Stimulated activated CD8-positive, alpha-beta memory T cell treated with anti-CD3 and anti-CD28 coated beads, Interleukin-7, amount 100 ng/mL, for 1 hour (primary cell): ENCODE measurements at regions not wholly inside any gene's neighbourhood (a gene's known extent, or its start where the extent isn't known, plus 50 kb on each side); places are given as distances from the start of the nearest gene placed in this dataset.
"Not testable (repeated sequence)": the region's sequence is repeated elsewhere in the genome, so short reads cannot be mapped to it uniquely, and the experiment has no call there.

ENCODE experiments used
- DNase-seq, 2 donors: peaks; one replicate each; pipeline ENCODE4 v3.0.0-alpha.2; 2020; ENCODE audit warnings: low read depth in 2 of 2

- DNase-seq = no peak
These were observed 151.6 kb upstream of the IVNS1ABP start for GRCh38 chr1:185468626-185469025.

- no peak for DNase-seq
These were observed 150.1 kb upstream of the IVNS1ABP start for GRCh38 chr1:185467122-185467521.

GRCh38 chr1:185464777-185465176 lies 147.7 kb upstream of the IVNS1ABP start:
- DNase-seq = no peak

- DNase-seq = no peak
These were observed 146.4 kb upstream of the IVNS1ABP start for GRCh38 chr1:185463433-185463832.

DNA sequence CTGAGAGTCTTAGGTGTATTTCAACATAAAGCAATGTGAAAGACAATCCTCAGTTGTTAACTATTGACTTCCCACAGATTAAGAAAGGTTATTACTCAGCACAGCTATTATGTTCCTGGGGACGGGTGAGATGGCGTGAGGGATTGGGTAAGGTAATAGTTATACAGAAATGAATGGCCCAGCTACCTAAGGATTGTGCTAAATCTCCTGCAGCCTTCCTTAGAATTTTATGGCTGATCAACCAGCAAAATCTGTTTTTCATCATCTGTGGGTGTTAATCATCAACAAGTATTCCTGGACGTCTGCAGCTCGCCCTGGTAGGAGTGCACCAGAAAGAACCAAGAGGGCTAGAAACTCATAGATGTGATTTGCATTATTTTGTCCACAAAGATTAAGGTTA lies 146.0 kb upstream of the IVNS1ABP start:
- DNase-seq = no peak

- DNase-seq = not testable (repeated sequence)
These were observed 143.7 kb upstream of the IVNS1ABP start for GRCh38 chr1:185460723-185461122.

DNA sequence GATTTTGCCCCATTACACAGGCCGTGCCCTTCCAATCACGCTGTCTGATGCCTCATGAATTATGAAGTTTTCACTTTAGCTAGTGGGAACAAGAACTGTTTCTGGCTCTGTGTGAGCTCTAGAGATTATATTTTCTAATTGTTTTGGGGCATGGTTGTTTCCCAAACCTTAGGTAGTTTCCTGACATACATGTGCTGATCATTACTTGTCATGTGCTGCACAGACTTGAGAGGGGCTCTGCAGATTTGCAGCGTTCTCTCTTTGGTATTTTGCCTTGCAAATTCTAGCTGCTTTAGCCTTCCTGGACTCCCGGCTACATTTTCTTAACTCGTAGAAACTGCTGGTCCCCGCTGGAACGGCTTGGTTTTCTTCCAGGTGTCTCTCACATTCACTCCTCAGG lies 142.1 kb upstream of the IVNS1ABP start:
- DNase-seq = no peak

DNA sequence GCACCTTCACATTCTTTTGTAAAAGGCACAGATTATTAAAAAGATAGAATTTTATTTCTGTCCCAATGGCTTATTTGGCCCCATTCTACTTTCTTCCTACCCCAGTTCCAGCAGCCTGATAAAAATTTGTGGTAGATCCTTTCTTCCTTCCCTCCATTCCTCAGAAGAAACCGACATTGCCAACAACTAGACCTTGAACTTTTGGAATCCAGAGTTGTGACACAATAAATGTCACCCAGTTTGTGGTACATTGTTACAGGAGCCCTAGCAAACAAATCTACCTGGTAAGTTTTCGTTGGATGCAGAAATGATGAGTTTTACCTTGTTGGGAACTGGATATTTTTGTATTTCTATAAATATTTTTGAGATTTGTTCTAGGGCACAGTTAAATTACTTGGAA lies 141.6 kb upstream of the IVNS1ABP start:
- DNase-seq = no peak

GRCh38 chr1:185453496-185454192 lies 136.6 kb upstream of the IVNS1ABP start:
- DNase-seq = no peak

GRCh38 chr1:185450917-185451316 lies 133.9 kb upstream of the IVNS1ABP start:
- no peak for DNase-seq

DNA sequence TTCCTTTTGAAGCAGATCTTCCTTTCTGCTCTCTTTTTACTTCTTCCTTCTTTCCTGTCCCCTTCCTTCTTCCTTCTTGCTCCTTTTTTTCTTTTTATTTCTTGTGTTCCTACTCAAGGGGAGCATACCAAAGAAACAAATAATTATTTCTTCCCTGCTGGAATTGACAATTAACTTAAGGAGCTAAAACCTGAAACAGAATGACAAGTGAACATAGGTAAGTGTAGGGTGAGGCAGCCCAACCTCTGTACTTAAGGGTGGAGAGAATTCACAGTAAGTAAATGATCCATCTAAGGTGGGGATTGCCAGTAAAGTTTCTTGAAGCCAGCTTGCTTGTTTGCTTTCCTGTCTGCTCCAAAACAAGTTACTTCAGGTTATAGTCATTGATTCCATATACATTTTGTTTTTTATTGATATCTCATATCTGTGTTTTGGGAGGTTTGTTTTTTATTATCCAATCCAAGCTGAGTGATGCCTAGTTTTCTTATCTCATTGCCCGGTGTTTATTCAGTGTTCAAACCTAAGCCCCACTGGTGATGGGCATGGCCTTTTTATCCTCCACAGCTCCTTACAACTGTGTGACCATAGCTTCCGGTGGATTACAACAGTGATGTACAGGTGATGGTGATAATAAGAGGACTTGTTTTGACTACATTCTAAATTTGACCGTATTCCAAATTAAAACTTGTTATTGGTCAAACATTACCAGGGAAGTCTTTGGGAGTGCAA lies 133.2 kb upstream of the IVNS1ABP start:
- no peak for DNase-seq

DNA sequence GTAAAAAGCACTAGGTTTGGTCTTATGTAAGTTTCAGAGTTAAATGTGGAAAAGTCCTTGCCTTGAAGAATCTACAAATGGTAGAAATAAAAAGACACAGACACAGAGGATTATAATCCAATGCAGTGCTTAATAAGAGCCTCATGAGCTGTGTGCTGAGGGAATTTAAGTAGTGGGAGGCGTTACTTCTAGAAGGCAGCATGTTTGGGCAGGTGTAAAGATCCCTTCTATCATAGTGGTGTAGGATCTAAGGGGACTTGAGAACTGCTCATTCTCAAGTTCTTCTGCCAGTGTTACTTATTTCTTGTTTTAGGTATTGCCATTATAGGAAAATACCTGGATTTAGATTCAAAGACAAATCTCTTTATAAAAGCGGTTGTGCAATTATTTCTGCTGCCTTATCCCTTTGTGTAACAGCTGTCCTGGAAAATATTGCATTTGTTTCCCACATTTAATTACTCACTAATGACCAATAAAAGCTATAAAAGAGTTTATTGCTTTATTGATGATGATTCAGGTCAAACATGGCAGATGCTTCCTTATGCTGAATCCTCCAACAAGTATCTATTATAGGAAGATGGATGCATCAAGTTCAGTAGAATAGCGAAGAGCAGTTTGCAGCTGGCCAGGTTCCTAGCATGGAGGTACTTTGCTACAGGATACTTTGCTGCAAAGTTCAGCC lies 132.5 kb upstream of the IVNS1ABP start:
- no peak for DNase-seq

GRCh38 chr1:185448591-185449186 lies 131.6 kb upstream of the IVNS1ABP start:
- no peak for DNase-seq

GRCh38 chr1:185446131-185446530 lies 129.1 kb upstream of the IVNS1ABP start:
- DNase-seq = no peak

DNA sequence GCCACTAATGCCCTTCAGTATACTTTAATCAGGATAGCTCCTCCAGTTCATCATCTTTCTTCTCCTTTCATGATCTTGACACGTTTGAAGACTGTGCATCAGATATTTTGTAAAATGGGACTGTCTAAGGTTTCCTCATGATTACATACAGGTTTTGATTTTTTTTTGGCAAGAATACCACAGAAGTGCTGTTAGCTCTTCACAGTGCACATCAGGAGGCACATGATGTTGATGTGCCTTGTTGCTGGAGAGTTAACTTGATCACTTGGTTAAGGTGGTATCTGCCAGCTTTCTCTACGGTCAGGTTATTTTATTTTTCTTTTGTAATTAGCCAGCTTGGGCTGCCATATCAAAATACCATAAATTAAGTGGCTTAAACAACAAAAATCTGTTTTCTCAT lies 128.6 kb upstream of the IVNS1ABP start:
- no peak for DNase-seq

GRCh38 chr1:185444676-185445075 lies 127.6 kb upstream of the IVNS1ABP start:
- no peak for DNase-seq

GRCh38 chr1:185442050-185442449 lies 125.0 kb upstream of the IVNS1ABP start:
- no peak for DNase-seq

DNA sequence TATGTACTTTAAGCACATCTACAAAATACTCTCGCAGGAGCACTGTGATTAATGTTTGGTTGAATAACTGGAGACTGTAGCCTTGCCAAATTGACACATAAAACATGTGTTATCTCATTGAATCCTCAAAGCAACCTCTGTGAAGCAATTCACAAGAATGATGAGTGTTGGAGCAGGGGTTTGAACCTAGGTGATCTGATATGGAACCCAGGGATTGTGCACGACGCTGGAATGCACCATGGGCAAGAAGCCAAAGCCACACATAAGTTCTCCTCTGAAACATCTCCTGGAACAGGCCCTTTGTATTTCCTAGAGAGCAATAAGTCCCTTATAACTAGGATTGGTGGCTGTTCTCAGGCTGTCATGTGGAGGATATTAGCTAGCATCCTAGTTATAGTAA lies 124.6 kb upstream of the IVNS1ABP start:
- no peak for DNase-seq

DNA sequence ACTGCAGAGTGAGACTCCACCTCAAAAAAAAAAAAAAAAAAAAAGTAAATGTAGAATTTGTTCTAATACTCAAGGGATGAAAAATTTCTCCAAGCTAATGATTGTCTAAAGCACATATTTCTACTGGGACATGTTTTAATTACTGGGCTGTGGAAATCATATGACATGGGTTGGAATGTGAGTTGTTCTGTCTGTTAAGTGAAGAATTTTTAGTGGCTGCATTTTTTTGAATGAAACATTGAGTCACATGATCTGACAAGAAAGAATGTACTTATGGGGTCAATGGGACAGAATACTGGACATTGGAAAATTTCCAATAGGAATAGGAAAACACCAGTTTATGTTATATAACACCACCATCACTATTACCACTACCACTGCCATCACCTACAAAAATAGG lies 123.8 kb upstream of the IVNS1ABP start:
- DNase-seq = no peak

DNA sequence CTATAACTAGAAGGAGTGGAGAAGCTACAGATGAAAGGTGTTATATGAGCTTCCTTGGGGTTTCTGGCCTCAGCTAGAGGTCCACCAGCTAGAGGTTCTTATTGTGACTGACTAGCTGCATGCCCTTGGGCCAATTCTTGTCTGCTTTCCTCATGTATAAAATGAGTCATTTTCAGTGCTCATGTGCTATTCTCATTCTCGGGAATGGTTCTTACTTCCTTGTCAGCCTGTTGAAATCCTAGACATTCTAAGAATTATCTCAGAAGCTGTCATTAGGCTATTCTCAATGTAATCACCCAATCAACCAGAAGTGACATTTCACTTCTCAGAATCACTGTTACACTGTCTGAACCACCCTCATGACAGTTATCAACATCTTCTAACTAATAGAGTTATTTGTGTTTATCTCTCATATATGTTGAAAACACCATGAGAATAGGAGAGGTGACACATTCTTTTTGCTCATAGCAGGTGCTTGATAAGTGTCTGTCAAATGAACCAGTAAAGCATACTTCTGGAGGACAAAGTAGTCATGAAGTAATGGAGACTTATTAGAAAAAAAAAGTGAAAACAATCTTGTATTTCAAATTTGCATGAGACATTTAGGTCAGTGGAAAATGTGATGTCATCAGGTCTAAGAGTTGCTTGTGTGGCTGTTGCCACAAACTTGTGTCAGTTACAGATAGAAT lies 122.8 kb upstream of the IVNS1ABP start:
- DNase-seq = no peak

DNA sequence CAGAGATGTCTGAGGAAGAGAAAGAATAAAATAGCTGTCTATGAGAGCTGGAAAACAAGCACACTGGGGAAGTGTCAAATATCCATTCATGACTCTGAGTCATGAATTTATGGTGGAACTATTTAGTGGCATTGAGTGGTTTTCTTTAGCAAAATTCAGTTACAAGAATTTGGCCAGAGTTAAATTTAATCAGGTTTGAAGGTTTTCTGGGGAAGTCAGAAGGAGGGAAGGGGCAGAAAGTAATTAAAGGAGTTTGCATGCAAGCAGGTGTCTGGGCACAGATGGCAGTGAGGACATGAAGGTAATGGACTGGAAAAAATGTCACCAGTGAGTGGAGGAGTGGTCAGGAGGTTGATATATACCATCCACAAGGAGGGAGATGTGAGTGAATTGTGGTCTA lies 121.9 kb upstream of the IVNS1ABP start:
- DNase-seq = no peak
